Vagina (tissue), 2 donors: ENCODE measurements at regions not wholly inside any gene's neighbourhood (a gene's known extent, or its start where the extent isn't known, plus 50 kb on each side); places are given as distances from the start of the nearest gene placed in this dataset.

ENCODE experiments used
- DNase-seq, 2 donors: peaks; one replicate each; pipeline ENCODE4 v3.0.0-alpha.2; 2017; ENCODE audit errors: extremely low spot score in 2 of 2
- H3K27ac ChIP-seq: fragments of 200-600 bp; sonication (generic); one replicate; pipeline ENCODE4 v1.5.1; 2019
- H3K27me3 ChIP-seq: fragments of 200-600 bp; sonication (generic); one replicate; pipeline ENCODE4 v1.5.1; 2019
- H3K36me3 ChIP-seq, 2 donors: fragments of 200-600 bp; sonication (generic); one replicate each; pipeline ENCODE4 v1.5.1; 2017 to 2019
- H3K4me1 ChIP-seq: fragments of 200-600 bp; sonication (generic); one replicate; pipeline ENCODE4 v1.5.1; 2019
- H3K4me3 ChIP-seq, 2 donors: fragments of 200-600 bp; sonication (generic); 1 replicate in 1 of 2; 2 replicates in 1 of 2; pipeline ENCODE4 v1.5.1; 2016 to 2019
- H3K9me3 ChIP-seq: fragments of 200-600 bp; sonication (generic); one replicate; pipeline ENCODE4 v1.5.1; 2019
- CTCF ChIP-seq, 3 experiments: fragments of 450-650 bp in 2 of 3; fragments of 200-600 bp in 1 of 3; sonication (generic) in 1 of 3; IDR thresholded peaks; one replicate each; pipeline ENCODE4 v1.5.1; 2017 to 2019; ENCODE audit warnings: antibody characterized with exemption in 3 of 3, mild to moderate bottlenecking in 2 of 3, moderate library complexity in 2 of 3
- POLR2A ChIP-seq, 2 donors: fragments of 450-650 bp; IDR thresholded peaks; one replicate each; pipeline ENCODE4 v1.6.1; 2017; ENCODE audit warnings: antibody characterized with exemption in 2 of 2, mild to moderate bottlenecking in 2 of 2, moderate library complexity in 2 of 2
- POLR2AphosphoS5 ChIP-seq, 2 donors: sonication (generic); formaldehyde crosslinking; IDR thresholded peaks; one replicate each; pipeline ENCODE4 v1.9.0; 2017; ENCODE audit warnings: antibody characterized with exemption in 2 of 2, mild to moderate bottlenecking in 2 of 2, low read depth in 1 of 2; ENCODE audit not compliant: insufficient read depth in 1 of 2
- intact Hi-C: fragments of 100-400 bp; cut with DNase I; formaldehyde crosslinking; loops from one replicate; pipeline ENCODE4 v1.15.1; 2023

GRCh38 chr7:155945670-155946325 lies 133.5 kb upstream of the SHH start:
- intact Hi-C loops: no loop called here
- Histone ChIP-seq H3K27me3 (no peaks in the 10 kb centered on the region), H3K4me1 (no peaks in the 10 kb centered on the region), H3K36me3 (no peaks in the 10 kb centered on the region), H3K4me3 (no peak overlapping the region), H3K9me3 (no peaks in the 10 kb centered on the region), H3K27ac (no peak overlapping the region)
- no peak for TF ChIP-seq POLR2AphosphoS5 (IDR thresholded peaks at IDR 0.05; ENCODE audit: insufficient read depth in 1 of 2, low read depth in 1 of 2)
- no peak for TF ChIP-seq CTCF (IDR thresholded peaks at IDR 0.05)
- no peak for TF ChIP-seq POLR2A (IDR thresholded peaks at IDR 0.05)
- no peak for DNase-seq

GRCh38 chr7:155944901-155945300 lies 132.6 kb upstream of the SHH start:
- H3K9me3 ChIP-seq: no peaks in the 10 kb centered on the region
- no peak for DNase-seq
- H3K4me3 ChIP-seq: no peak overlapping the region
- TF ChIP-seq POLR2AphosphoS5 (IDR thresholded peaks at IDR 0.05; ENCODE audit: insufficient read depth in 1 of 2, low read depth in 1 of 2) (no peak), CTCF (IDR thresholded peaks at IDR 0.05) (no peak), POLR2A (IDR thresholded peaks at IDR 0.05) (no peak)
- no peaks in the 10 kb centered on the region for H3K4me1 ChIP-seq
- intact Hi-C loops: no loop called here
- no peak overlapping the region for H3K27ac ChIP-seq
- H3K27me3 ChIP-seq: no peaks in the 10 kb centered on the region
- H3K36me3 ChIP-seq: no peaks in the 10 kb centered on the region

- DNase-seq: no peak
Observed at GRCh38 chr7:155943251-155943899, 131.1 kb upstream of the SHH start.

GRCh38 chr7:155942226-155942950 lies 130.1 kb upstream of the SHH start:
- H3K36me3 ChIP-seq: no peaks in the 10 kb centered on the region
- H3K9me3 ChIP-seq: no peaks in the 10 kb centered on the region
- TF ChIP-seq POLR2AphosphoS5 (IDR thresholded peaks at IDR 0.05; ENCODE audit: insufficient read depth in 1 of 2, low read depth in 1 of 2) (no peak), POLR2A (IDR thresholded peaks at IDR 0.05) (no peak), CTCF (IDR thresholded peaks at IDR 0.05) (no peak)
- intact Hi-C loops: no loop called here
- no peak overlapping the region for H3K27ac ChIP-seq
- no peaks in the 10 kb centered on the region for H3K27me3 ChIP-seq
- peak in 1 of 2 donors; percentile 77 for DNase-seq
- no peaks in the 10 kb centered on the region for H3K4me1 ChIP-seq
- H3K4me3 ChIP-seq: no peak overlapping the region

More at GRCh38 chr7:155943251-155943899, 131.1 kb upstream of the SHH start:
- no peak overlapping the region for H3K27ac ChIP-seq
- H3K36me3 ChIP-seq: no peaks in the 10 kb centered on the region
- H3K4me3 ChIP-seq: no peak overlapping the region
- H3K4me1 ChIP-seq: no peaks in the 10 kb centered on the region
- H3K9me3 ChIP-seq: no peaks in the 10 kb centered on the region
- TF ChIP-seq POLR2A (IDR thresholded peaks at IDR 0.05): no peak
- no peak for TF ChIP-seq POLR2AphosphoS5 (IDR thresholded peaks at IDR 0.05; ENCODE audit: insufficient read depth in 1 of 2, low read depth in 1 of 2)
- TF ChIP-seq CTCF (IDR thresholded peaks at IDR 0.05): no peak
- H3K27me3 ChIP-seq: no peaks in the 10 kb centered on the region
- intact Hi-C loops: no loop called here
